KMS-11 (cell line): ENCODE measurements at regions not wholly inside any gene's neighbourhood (a gene's known extent, or its start where the extent isn't known, plus 50 kb on each side); places are given as distances from the start of the nearest gene placed in this dataset.

Experiments
- H2AFZ ChIP-seq: fragments of 200-600 bp; sonication (generic); 2 replicates; pipeline ENCODE4 v1.6.1; 2016; ENCODE audit warnings: antibody characterized with exemption, mixed run types, low read depth
- H3K27ac ChIP-seq: fragments of 200-600 bp; sonication (generic); 2 replicates; pipeline ENCODE4 v1.6.1; 2016; ENCODE audit warnings: mild to moderate bottlenecking, mixed run types
- H3K27me3 ChIP-seq: fragments of 200-600 bp; sonication (generic); 2 replicates; pipeline ENCODE4 v1.6.1; 2017; ENCODE audit warnings: mild to moderate bottlenecking, low read depth, mixed run types, moderate library complexity; ENCODE audit not compliant: insufficient read depth
- H3K36me3 ChIP-seq: fragments of 200-600 bp; sonication (generic); 2 replicates; pipeline ENCODE4 v1.6.1; 2017; ENCODE audit warnings: mild to moderate bottlenecking, mixed run types; ENCODE audit not compliant: insufficient read depth
- H3K4me1 ChIP-seq: fragments of 200-600 bp; sonication (generic); 2 replicates; pipeline ENCODE4 v1.6.1; 2016; ENCODE audit warnings: mild to moderate bottlenecking, low read depth, mixed run types; ENCODE audit not compliant: poor library complexity, severe bottlenecking
- H3K4me2 ChIP-seq: fragments of 200-600 bp; sonication (generic); 2 replicates; pipeline ENCODE4 v1.7.0; 2016; ENCODE audit warnings: mild to moderate bottlenecking, mixed run types
- H3K4me3 ChIP-seq: fragments of 200-600 bp; sonication (generic); IDR thresholded peaks from 2 replicates; pipeline ENCODE4 v1.6.1; 2017; ENCODE audit warnings: low read depth, low read length, mixed read lengths; ENCODE audit not compliant: insufficient read depth
- H3K79me2 ChIP-seq: fragments of 200-600 bp; sonication (generic); 2 replicates; pipeline ENCODE4 v1.6.1; 2016; ENCODE audit warnings: low read depth, mixed run types; ENCODE audit not compliant: insufficient read depth
- H3K9ac ChIP-seq: fragments of 200-600 bp; sonication (generic); 2 replicates; pipeline ENCODE4 v1.6.1; 2016; ENCODE audit warnings: mild to moderate bottlenecking, mixed run types
- H4K20me1 ChIP-seq: fragments of 200-600 bp; sonication (generic); 2 replicates; pipeline ENCODE4 v1.6.1; 2016; ENCODE audit warnings: mild to moderate bottlenecking, mixed run types; ENCODE audit not compliant: insufficient read depth
- TF ChIP-seq, protein P1 (sequence below): fragments of 200-600 bp; sonication (generic); conservative IDR thresholded peaks from 2 replicates; pipeline ENCODE4 v1.6.1; 2017; ENCODE audit warnings: low read depth, mild to moderate bottlenecking, antibody characterized with exemption, low read length, moderate library complexity, mixed read lengths

DNA sequence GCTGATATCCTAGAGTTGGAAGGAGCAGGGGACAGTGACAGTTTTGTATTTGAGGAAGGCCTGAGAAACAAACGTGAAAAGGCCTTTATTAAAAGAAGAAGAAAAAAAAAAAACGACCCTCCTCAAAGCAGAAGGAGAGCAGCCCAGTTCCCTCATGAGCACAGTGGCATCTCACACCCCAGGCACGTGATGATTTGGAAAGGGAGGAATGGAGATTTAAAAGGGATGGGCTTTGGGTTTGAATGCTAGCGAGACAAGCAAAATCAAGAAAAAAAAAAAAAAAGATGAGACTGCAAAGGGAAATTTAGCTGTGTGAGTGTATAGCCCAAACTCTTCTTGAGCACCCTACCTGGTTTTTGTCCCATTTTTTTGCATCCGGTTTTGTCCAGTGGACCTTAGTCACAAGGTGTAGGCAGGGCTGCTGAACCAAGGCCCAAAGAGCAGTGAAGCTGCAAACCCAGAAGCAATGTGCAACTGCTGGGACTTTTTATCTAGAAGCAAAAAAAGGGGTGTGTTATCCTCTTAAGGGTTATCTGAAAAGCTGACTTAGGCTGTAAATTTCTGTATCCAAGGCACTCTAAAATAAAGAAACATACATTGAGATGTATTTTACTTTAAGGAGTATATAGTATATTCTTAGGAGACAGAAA is 54.5 kb upstream of the RREB1 start:
- H3K4me3 ChIP-seq: no peak overlapping the region
- H3K79me2 ChIP-seq: no peaks in the 10 kb centered on the region
- no peaks in the 10 kb centered on the region for H3K36me3 ChIP-seq
- H3K4me1 ChIP-seq: peaks cover 2% of the 10 kb centered on the region
- no peak overlapping the region for H3K4me2 ChIP-seq
- TF ChIP-seq, protein P1, sequence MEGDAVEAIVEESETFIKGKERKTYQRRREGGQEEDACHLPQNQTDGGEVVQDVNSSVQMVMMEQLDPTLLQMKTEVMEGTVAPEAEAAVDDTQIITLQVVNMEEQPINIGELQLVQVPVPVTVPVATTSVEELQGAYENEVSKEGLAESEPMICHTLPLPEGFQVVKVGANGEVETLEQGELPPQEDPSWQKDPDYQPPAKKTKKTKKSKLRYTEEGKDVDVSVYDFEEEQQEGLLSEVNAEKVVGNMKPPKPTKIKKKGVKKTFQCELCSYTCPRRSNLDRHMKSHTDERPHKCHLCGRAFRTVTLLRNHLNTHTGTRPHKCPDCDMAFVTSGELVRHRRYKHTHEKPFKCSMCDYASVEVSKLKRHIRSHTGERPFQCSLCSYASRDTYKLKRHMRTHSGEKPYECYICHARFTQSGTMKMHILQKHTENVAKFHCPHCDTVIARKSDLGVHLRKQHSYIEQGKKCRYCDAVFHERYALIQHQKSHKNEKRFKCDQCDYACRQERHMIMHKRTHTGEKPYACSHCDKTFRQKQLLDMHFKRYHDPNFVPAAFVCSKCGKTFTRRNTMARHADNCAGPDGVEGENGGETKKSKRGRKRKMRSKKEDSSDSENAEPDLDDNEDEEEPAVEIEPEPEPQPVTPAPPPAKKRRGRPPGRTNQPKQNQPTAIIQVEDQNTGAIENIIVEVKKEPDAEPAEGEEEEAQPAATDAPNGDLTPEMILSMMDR: no peak
- no peak overlapping the region for H3K27ac ChIP-seq
- H3K9ac ChIP-seq: no peak overlapping the region
- no peak overlapping the region for H2AFZ ChIP-seq
- no peaks in the 10 kb centered on the region for H3K27me3 ChIP-seq
- H4K20me1 ChIP-seq: no peaks in the 10 kb centered on the region
